Fibroblast of pulmonary artery (primary cell): ENCODE measurements at regions not wholly inside any gene's neighbourhood (a gene's known extent, or its start where the extent isn't known, plus 50 kb on each side); places are given as distances from the start of the nearest gene placed in this dataset.
"Not testable (repeated sequence)": the region's sequence is repeated elsewhere in the genome, so short reads cannot be mapped to it uniquely, and the experiment has no call there.

ENCODE experiments used
- DNase-seq: peaks from one replicate; pipeline ENCODE4 v3.0.0-alpha.2; 2010; ENCODE audit warnings: low read depth
- H3K4me3 ChIP-seq: replicated peaks from 2 replicates; pipeline ENCODE4 v1.5.1; 2011; ENCODE audit warnings: low read depth, mild to moderate bottlenecking, control low read depth, low read length, moderate library complexity
- TF ChIP-seq, protein P1 (sequence below): IDR thresholded peaks from 2 replicates; pipeline ENCODE4 v1.5.1; 2011; ENCODE audit warnings: mild to moderate bottlenecking, control low read depth, low read length, inconsistent platforms; ENCODE audit errors: missing control alignments

DNA sequence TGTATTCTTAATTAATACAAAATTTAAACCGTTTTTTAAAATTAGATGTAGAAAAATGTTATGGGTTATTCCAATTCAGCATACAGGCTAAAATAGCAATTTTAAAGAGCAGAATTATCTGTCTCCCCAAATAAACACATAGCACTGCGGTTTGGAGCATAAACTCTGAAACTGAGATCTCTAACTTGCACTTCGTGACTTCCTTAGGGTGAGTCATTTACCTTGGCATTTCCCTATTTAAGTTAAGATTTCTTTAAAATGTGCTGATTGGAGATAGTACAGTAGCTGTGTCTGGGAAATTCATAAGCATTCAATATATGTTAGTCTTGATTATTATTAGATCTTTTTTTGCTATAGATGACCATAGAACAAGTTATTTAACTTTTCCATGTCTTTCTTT lies 143.8 kb downstream of the KDM5D start:
- TF ChIP-seq, protein P1, sequence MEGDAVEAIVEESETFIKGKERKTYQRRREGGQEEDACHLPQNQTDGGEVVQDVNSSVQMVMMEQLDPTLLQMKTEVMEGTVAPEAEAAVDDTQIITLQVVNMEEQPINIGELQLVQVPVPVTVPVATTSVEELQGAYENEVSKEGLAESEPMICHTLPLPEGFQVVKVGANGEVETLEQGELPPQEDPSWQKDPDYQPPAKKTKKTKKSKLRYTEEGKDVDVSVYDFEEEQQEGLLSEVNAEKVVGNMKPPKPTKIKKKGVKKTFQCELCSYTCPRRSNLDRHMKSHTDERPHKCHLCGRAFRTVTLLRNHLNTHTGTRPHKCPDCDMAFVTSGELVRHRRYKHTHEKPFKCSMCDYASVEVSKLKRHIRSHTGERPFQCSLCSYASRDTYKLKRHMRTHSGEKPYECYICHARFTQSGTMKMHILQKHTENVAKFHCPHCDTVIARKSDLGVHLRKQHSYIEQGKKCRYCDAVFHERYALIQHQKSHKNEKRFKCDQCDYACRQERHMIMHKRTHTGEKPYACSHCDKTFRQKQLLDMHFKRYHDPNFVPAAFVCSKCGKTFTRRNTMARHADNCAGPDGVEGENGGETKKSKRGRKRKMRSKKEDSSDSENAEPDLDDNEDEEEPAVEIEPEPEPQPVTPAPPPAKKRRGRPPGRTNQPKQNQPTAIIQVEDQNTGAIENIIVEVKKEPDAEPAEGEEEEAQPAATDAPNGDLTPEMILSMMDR = no peak
- no peak overlapping the region for H3K4me3 ChIP-seq
- DNase-seq = peak; percentile 33

DNA sequence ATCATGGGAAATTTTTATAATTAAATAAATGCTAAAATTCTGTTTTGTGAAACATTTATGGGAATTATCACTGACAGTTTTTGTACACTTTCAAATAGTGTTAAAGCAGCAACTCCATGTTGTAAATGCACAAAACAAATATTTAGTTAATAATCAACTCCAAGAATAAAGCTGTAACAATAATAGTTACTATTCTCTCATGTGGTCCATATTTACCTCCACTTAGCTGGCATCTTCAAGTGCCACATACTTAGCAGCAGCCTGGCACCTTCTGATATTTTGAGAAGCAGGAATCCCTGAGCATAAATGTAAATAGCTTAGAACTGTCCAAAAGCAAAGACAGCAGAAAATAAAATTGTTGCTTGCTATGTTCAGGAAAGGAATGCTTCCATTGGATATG lies 154.3 kb downstream of the KDM5D start:
- TF ChIP-seq, protein P1 = no peak
- no peak for DNase-seq
- no peak overlapping the region for H3K4me3 ChIP-seq

DNA sequence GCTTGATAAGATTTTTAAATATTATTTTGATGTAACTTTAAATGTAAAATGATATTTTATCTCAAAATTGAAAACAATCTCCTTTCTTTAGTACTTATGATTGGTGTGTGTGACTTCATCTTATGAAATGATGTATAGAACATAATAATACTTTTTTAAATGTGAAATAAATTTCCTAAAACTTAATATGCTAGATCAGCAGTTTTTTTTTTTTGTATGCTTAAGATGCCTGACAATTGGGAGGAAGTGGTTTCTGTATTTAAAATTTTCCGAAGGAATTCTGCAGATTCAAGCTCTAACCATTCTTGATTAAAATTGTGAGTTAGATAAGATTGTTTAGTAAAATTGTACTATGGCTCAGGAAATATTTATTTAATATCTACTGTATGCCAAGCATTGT lies 154.9 kb downstream of the KDM5D start:
- no peak overlapping the region for H3K4me3 ChIP-seq
- no peak for DNase-seq
- TF ChIP-seq, protein P1 = no peak

DNA sequence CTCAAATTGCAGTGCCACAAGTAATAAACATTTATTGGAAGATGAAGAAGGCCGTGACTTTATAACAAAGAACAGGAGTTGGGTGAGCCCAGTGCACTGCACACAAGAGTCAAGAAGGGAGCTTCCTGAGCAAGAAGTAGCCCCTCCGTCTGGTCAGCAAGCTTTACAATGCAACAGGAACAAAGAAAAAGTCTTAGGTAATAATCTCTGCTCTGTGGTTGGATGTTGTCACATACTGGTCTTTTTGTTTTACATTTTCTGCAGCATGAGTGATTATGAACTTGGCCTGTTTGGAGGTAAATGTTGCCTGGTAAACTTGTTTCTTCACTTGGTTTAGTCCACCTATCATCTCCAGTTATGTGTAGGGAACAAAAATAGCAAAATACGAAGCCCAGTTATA lies 157.2 kb downstream of the KDM5D start:
- no peak overlapping the region for H3K4me3 ChIP-seq
- DNase-seq = no peak
- TF ChIP-seq, protein P1 = no peak

DNA sequence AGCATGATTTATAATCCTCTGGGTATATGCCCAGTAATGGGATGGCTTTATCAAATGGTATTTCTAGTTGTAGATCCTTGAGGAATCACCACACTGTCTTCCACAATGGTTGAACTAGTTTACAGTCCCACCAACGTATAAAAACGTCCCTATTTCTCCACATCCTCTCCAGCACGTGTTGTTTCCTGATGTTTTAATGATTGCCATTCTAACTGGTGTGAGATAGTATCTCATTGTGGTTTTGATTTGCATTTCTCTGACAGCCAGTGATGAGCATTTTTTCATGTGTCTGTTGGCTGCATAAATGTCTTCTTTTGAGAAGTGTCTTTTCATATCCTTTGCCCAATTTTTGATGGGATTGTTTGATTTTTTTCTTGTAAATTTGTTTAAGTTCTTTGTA lies 163.5 kb downstream of the KDM5D start:
- DNase-seq, H3K4me3 ChIP-seq: not testable (repeated sequence)

DNA sequence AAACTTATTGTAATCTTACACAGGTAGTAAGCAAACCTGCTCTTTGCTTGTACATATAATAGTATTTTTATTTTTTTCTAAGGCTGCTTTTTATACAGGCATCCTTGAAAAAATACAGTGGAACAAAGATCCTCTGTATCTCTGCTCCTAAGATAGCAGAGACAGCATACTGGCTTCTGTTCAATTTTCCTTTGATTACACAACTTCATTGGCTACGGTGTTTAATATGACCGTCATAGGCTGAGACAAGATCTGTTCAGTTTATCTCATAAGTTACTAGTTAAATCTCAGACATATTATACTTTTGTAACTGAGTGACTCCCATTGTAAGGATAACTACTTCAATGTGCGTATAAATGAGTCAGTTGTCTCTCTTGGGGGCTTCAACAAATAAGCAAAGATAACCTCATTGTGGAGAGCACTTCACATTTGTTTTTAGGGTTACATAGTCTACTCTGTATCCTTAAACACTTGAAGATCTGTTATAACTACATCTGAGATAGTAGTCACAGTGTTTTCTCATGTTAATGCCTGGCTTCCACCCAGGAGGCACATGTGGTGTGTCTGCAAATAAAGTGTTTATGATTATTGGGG lies 166.1 kb downstream of the KDM5D start:
- H3K4me3 ChIP-seq = no peak overlapping the region
- DNase-seq = peak; percentile 67
- TF ChIP-seq, protein P1 = no peak

DNA sequence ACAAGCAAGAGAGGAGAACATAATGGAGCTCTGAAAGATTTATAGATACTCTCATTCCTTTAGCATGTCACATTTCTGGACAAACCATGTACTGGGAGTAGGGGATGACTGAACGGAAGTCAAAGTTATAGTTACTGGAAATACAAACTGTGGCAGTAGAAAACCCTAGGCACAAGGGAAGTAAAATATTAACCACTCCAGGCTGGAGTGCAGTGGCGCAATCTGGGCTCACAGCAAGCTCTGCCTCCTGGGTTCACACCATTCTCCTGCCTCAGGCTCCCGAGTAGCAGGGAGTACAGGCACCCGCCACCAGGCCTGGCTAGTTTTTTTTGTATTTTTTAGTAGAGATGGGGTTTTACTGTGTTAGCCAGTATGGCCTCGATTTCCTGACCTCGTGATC lies 167.3 kb downstream of the KDM5D start:
- H3K4me3 ChIP-seq = no peak overlapping the region
- TF ChIP-seq, protein P1 = no peak
- DNase-seq = no peak

DNA sequence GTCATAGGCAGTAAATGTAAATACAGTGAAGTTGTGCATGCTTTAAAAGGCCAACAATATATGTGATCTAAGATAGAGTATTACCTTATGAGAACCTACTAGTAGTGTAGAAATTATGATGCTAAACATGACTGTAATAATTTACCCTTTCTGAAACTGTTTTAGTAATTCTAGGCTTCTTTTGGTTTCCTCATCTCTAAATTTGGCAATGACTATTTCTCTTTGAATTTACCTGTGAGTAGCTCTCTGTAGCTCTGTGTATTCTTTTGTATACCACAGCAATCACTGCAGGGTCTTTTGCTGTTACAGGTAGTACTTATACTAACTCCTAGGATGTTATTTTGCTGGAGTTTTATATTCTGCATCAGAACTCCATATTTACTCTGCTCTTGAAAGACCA lies 169.6 kb downstream of the KDM5D start:
- H3K4me3 ChIP-seq = no peak overlapping the region
- TF ChIP-seq, protein P1 = no peak
- DNase-seq = no peak
